ENCODE measurements at regions not wholly inside any gene's neighbourhood (a gene's known extent, or its start where the extent isn't known, plus 50 kb on each side); places are given as distances from the start of the nearest gene placed in this dataset.
"Not testable (repeated sequence)": the region's sequence is repeated elsewhere in the genome, so short reads cannot be mapped to it uniquely, and the experiment has no call there.

- DNase-seq (ENCODE audit: low read depth), result no peak
These were observed 523.7 kb downstream of the FAM181B start for GRCh38 chr11:82210011-82210410.

GRCh38 chr11:82195283-82195682, 538.4 kb downstream of the FAM181B start:
- no peak for DNase-seq (ENCODE audit: low read depth)

- no peak for DNase-seq (ENCODE audit: low read depth)
These were observed 539.1 kb downstream of the FAM181B start for GRCh38 chr11:82194521-82194920.

GRCh38 chr11:82191695-82192094, 542.0 kb downstream of the FAM181B start:
- no peak for DNase-seq (ENCODE audit: low read depth)

- DNase-seq (ENCODE audit: low read depth), result no peak
These were observed 547.7 kb downstream of the FAM181B start for GRCh38 chr11:82185925-82186324.

GRCh38 chr11:82184966-82185365, 548.7 kb downstream of the FAM181B start:
- no peak for DNase-seq (ENCODE audit: low read depth)

GRCh38 chr11:82183346-82183745, 550.3 kb downstream of the FAM181B start:
- no peak for DNase-seq (ENCODE audit: low read depth)

- DNase-seq (ENCODE audit: low read depth), result not testable (repeated sequence)
These were observed 551.0 kb downstream of the FAM181B start for GRCh38 chr11:82182697-82183096.

GRCh38 chr11:82181796-82182195, 551.9 kb downstream of the FAM181B start:
- DNase-seq (ENCODE audit: low read depth), result not testable (repeated sequence)

GRCh38 chr11:82176945-82177344, 556.7 kb downstream of the FAM181B start:
- DNase-seq (ENCODE audit: low read depth), result no peak

- no peak for DNase-seq (ENCODE audit: low read depth)
These were observed 557.3 kb downstream of the FAM181B start for GRCh38 chr11:82176365-82176764.

- DNase-seq (ENCODE audit: low read depth), result no peak
These were observed 559.1 kb downstream of the FAM181B start for GRCh38 chr11:82174610-82175009.

- no peak for DNase-seq (ENCODE audit: low read depth)
These were observed 586.9 kb downstream of the FAM181B start for GRCh38 chr11:82146789-82147188.

GRCh38 chr11:82118946-82119345, 614.7 kb downstream of the FAM181B start:
- no peak for DNase-seq (ENCODE audit: low read depth)

- no peak for DNase-seq (ENCODE audit: low read depth)
These were observed 616.3 kb downstream of the FAM181B start for GRCh38 chr11:82117362-82117761.

- no peak for DNase-seq (ENCODE audit: low read depth)
These were observed 628.2 kb downstream of the FAM181B start for GRCh38 chr11:82105331-82105998.

- no peak for DNase-seq (ENCODE audit: low read depth)
These were observed 640.8 kb downstream of the FAM181B start for GRCh38 chr11:82092904-82093303.

GRCh38 chr11:82089426-82089825, 644.2 kb downstream of the FAM181B start:
- no peak for DNase-seq (ENCODE audit: low read depth)

- DNase-seq (ENCODE audit: low read depth), result no peak
These were observed 648.2 kb downstream of the FAM181B start for GRCh38 chr11:82085493-82085892.

- no peak for DNase-seq (ENCODE audit: low read depth)
These were observed 650.7 kb downstream of the FAM181B start for GRCh38 chr11:82082976-82083375.

GRCh38 chr11:82080160-82080559, 653.5 kb downstream of the FAM181B start:
- DNase-seq (ENCODE audit: low read depth), result no peak

GRCh38 chr11:82076126-82076525, 657.5 kb downstream of the FAM181B start:
- DNase-seq (ENCODE audit: low read depth), result no peak

- DNase-seq (ENCODE audit: low read depth), result no peak
These were observed 674.2 kb downstream of the FAM181B start for GRCh38 chr11:82059505-82059904.

GRCh38 chr11:82056450-82056849, 677.2 kb downstream of the FAM181B start:
- no peak for DNase-seq (ENCODE audit: low read depth)
